Vagina (tissue), 2 donors: ENCODE measurements at regions not wholly inside any gene's neighbourhood (a gene's known extent, or its start where the extent isn't known, plus 50 kb on each side); places are given as distances from the start of the nearest gene placed in this dataset.

Experiments used
- DNase-seq, 2 donors: peaks; one replicate each; pipeline ENCODE4 v3.0.0-alpha.2; 2017; ENCODE audit errors: extremely low spot score in 2 of 2
- H3K27ac ChIP-seq: fragments of 200-600 bp; sonication (generic); one replicate; pipeline ENCODE4 v1.5.1; 2019
- H3K27me3 ChIP-seq: fragments of 200-600 bp; sonication (generic); one replicate; pipeline ENCODE4 v1.5.1; 2019
- H3K36me3 ChIP-seq, 2 donors: fragments of 200-600 bp; sonication (generic); one replicate each; pipeline ENCODE4 v1.5.1; 2017 to 2019
- H3K4me1 ChIP-seq: fragments of 200-600 bp; sonication (generic); one replicate; pipeline ENCODE4 v1.5.1; 2019
- H3K4me3 ChIP-seq, 2 donors: fragments of 200-600 bp; sonication (generic); 1 replicate in 1 of 2; 2 replicates in 1 of 2; pipeline ENCODE4 v1.5.1; 2016 to 2019
- H3K9me3 ChIP-seq: fragments of 200-600 bp; sonication (generic); one replicate; pipeline ENCODE4 v1.5.1; 2019
- CTCF ChIP-seq, 3 experiments: fragments of 450-650 bp in 2 of 3; fragments of 200-600 bp in 1 of 3; sonication (generic) in 1 of 3; IDR thresholded peaks; one replicate each; pipeline ENCODE4 v1.5.1; 2017 to 2019; ENCODE audit warnings: antibody characterized with exemption in 3 of 3, mild to moderate bottlenecking in 2 of 3, moderate library complexity in 2 of 3
- POLR2A ChIP-seq, 2 donors: fragments of 450-650 bp; IDR thresholded peaks; one replicate each; pipeline ENCODE4 v1.6.1; 2017; ENCODE audit warnings: antibody characterized with exemption in 2 of 2, mild to moderate bottlenecking in 2 of 2, moderate library complexity in 2 of 2
- POLR2AphosphoS5 ChIP-seq, 2 donors: sonication (generic); formaldehyde crosslinking; IDR thresholded peaks; one replicate each; pipeline ENCODE4 v1.9.0; 2017; ENCODE audit warnings: antibody characterized with exemption in 2 of 2, mild to moderate bottlenecking in 2 of 2, low read depth in 1 of 2; ENCODE audit not compliant: insufficient read depth in 1 of 2
- intact Hi-C: fragments of 100-400 bp; cut with DNase I; formaldehyde crosslinking; loops from one replicate; pipeline ENCODE4 v1.15.1; 2023

- Histone ChIP-seq H3K4me3 (no peak overlapping the region), H3K9me3 (no peaks in the 10 kb centered on the region), H3K4me1 (no peaks in the 10 kb centered on the region), H3K36me3 (no peaks in the 10 kb centered on the region), H3K27ac (no peak overlapping the region), H3K27me3 (no peaks in the 10 kb centered on the region)
- no peak for DNase-seq
- intact Hi-C loops, result no loop called here
- TF ChIP-seq POLR2A (IDR thresholded peaks at IDR 0.05), result no peak
- no peak for TF ChIP-seq CTCF (IDR thresholded peaks at IDR 0.05)
- TF ChIP-seq POLR2AphosphoS5 (IDR thresholded peaks at IDR 0.05; ENCODE audit: insufficient read depth in 1 of 2, low read depth in 1 of 2), result no peak
Measured at GRCh38 chr1:79773385-79773784, 766.9 kb upstream of the ADGRL4 start.

- no peak overlapping the region for H3K27ac ChIP-seq
- no peaks in the 10 kb centered on the region for H3K9me3 ChIP-seq
- H3K36me3 ChIP-seq, result no peaks in the 10 kb centered on the region
- DNase-seq, result no peak
- TF ChIP-seq POLR2A (IDR thresholded peaks at IDR 0.05), result no peak
- TF ChIP-seq POLR2AphosphoS5 (IDR thresholded peaks at IDR 0.05; ENCODE audit: insufficient read depth in 1 of 2, low read depth in 1 of 2), result no peak
- TF ChIP-seq CTCF (IDR thresholded peaks at IDR 0.05), result no peak
- intact Hi-C loops, result no loop called here
- H3K4me1 ChIP-seq, result no peaks in the 10 kb centered on the region
- no peak overlapping the region for H3K4me3 ChIP-seq
- no peaks in the 10 kb centered on the region for H3K27me3 ChIP-seq
Measured at GRCh38 chr1:79762461-79762860, 755.9 kb upstream of the ADGRL4 start.

DNA sequence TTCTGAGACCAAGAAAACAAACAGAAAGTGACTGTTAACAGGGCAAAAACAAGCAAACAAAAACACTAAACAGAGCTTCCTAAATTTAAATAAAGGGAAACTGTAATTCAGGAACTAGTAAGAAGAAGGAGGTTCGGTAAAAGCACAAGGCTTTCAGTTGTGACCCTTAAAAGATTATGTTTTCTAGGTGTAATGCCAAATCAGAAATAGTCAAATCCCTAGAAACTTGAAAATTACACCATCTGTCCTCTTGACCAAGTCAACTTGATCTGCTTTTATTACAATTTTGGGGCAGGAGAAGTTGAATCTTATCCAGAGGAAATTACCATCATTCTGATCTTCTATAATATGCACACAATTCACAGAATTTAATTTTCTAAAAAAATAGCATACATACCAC lies 754.0 kb upstream of the ADGRL4 start:
- intact Hi-C loops, result no loop called here
- Histone ChIP-seq H3K9me3 (no peaks in the 10 kb centered on the region), H3K4me1 (no peaks in the 10 kb centered on the region), H3K36me3 (no peaks in the 10 kb centered on the region), H3K27me3 (no peaks in the 10 kb centered on the region), H3K27ac (no peak overlapping the region), H3K4me3 (no peak overlapping the region)
- DNase-seq, result no peak
- no peak for TF ChIP-seq POLR2A (IDR thresholded peaks at IDR 0.05)
- TF ChIP-seq CTCF (IDR thresholded peaks at IDR 0.05), result no peak
- TF ChIP-seq POLR2AphosphoS5 (IDR thresholded peaks at IDR 0.05; ENCODE audit: insufficient read depth in 1 of 2, low read depth in 1 of 2), result no peak

DNA sequence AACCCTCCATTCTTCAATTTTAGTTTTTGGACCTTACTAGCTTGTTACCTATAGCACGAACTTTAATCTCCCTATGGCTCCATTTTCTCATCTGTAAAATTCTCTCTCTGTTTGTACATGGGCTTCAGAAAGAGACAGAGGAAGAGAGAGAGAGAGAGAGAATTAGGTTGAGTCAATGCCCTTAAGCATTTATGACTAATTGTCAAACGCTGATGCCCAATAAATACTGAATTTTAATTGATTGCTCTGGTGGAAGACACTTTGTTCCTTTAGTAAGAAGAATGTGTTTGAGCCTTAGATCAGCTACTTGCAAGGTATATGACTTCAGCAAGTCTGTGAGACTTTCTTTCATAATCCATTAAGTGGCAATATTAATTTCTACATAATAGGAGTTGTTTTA lies 743.1 kb upstream of the ADGRL4 start:
- Histone ChIP-seq H3K9me3 (no peaks in the 10 kb centered on the region), H3K4me1 (no peaks in the 10 kb centered on the region), H3K27ac (no peak overlapping the region), H3K27me3 (no peaks in the 10 kb centered on the region), H3K36me3 (no peaks in the 10 kb centered on the region), H3K4me3 (no peak overlapping the region)
- DNase-seq, result no peak
- TF ChIP-seq CTCF (IDR thresholded peaks at IDR 0.05) (no peak), POLR2A (IDR thresholded peaks at IDR 0.05) (no peak), POLR2AphosphoS5 (IDR thresholded peaks at IDR 0.05; ENCODE audit: insufficient read depth in 1 of 2, low read depth in 1 of 2) (no peak)
- intact Hi-C loops, result no loop called here

GRCh38 chr1:79745929-79746328 lies 739.4 kb upstream of the ADGRL4 start:
- intact Hi-C loops, result no loop called here
- Histone ChIP-seq H3K4me3 (no peak overlapping the region), H3K27me3 (no peaks in the 10 kb centered on the region), H3K9me3 (no peaks in the 10 kb centered on the region), H3K4me1 (no peaks in the 10 kb centered on the region), H3K27ac (no peak overlapping the region), H3K36me3 (no peaks in the 10 kb centered on the region)
- TF ChIP-seq POLR2A (IDR thresholded peaks at IDR 0.05) (no peak), CTCF (IDR thresholded peaks at IDR 0.05) (no peak), POLR2AphosphoS5 (IDR thresholded peaks at IDR 0.05; ENCODE audit: insufficient read depth in 1 of 2, low read depth in 1 of 2) (no peak)
- DNase-seq, result no peak
